NCI-H146 treated with DMSO at 0.1 percent for 48 hours (cell line): ENCODE measurements at regions not wholly inside any gene's neighbourhood (a gene's known extent, or its start where the extent isn't known, plus 50 kb on each side); places are given as distances from the start of the nearest gene placed in this dataset.
"Not testable (repeated sequence)": the region's sequence is repeated elsewhere in the genome, so short reads cannot be mapped to it uniquely, and the experiment has no call there.

Experiments used
- DNase-seq: peaks from one replicate; lab custom pipeline; 2025; ENCODE audit not compliant: unreplicated experiment; lab: John Stamatoyannopoulos, UW

GRCh38 chr12:62028536-62028935, 231.7 kb upstream of the USP15 start:
- DNase-seq: no peak

GRCh38 chr12:62032870-62033269, 227.3 kb upstream of the USP15 start:
- DNase-seq: no peak

GRCh38 chr12:62044450-62045135, 215.6 kb upstream of the USP15 start:
- DNase-seq: no peak

GRCh38 chr12:62045211-62045610, 215.0 kb upstream of the USP15 start:
- no peak for DNase-seq

- DNase-seq: no peak
These were observed 209.4 kb upstream of the USP15 start for GRCh38 chr12:62050785-62051184.

GRCh38 chr12:62069976-62070375, 190.2 kb upstream of the USP15 start:
- DNase-seq: no peak

GRCh38 chr12:62073236-62073635, 187.0 kb upstream of the USP15 start:
- not testable (repeated sequence) for DNase-seq

- no peak for DNase-seq
These were observed 184.3 kb upstream of the USP15 start for GRCh38 chr12:62075870-62076269.

GRCh38 chr12:62078020-62078419, 182.2 kb upstream of the USP15 start:
- DNase-seq: no peak

- DNase-seq: no peak
These were observed 177.8 kb upstream of the USP15 start for GRCh38 chr12:62082448-62082847.

- DNase-seq: no peak
These were observed 162.1 kb upstream of the USP15 start for GRCh38 chr12:62098132-62098531.

- DNase-seq: no peak
These were observed 156.5 kb upstream of the USP15 start for GRCh38 chr12:62103748-62104147.

GRCh38 chr12:62106547-62107185, 153.5 kb upstream of the USP15 start:
- DNase-seq: no peak

GRCh38 chr12:62113366-62114011, 146.7 kb upstream of the USP15 start:
- DNase-seq: no peak

GRCh38 chr12:62116986-62117385, 143.2 kb upstream of the USP15 start:
- no peak for DNase-seq

GRCh38 chr12:62123721-62124203, 136.4 kb upstream of the USP15 start:
- DNase-seq: peak; percentile 12

GRCh38 chr12:62127516-62127915, 132.7 kb upstream of the USP15 start:
- no peak for DNase-seq

- no peak for DNase-seq
These were observed 131.8 kb upstream of the USP15 start for GRCh38 chr12:62128175-62128975.

GRCh38 chr12:62129291-62129690, 130.9 kb upstream of the USP15 start:
- no peak for DNase-seq

- no peak for DNase-seq
These were observed 129.8 kb upstream of the USP15 start for GRCh38 chr12:62130402-62130801.

GRCh38 chr12:62130834-62131552, 129.2 kb upstream of the USP15 start:
- no peak for DNase-seq
